Thoracic aorta (tissue), 2 donors: ENCODE measurements at regions not wholly inside any gene's neighbourhood (a gene's known extent, or its start where the extent isn't known, plus 50 kb on each side); places are given as distances from the start of the nearest gene placed in this dataset.

ENCODE experiments used
- ATAC-seq: fragments of 150-250 bp; one replicate; pipeline ENCODE4 v1.8.0; 2017; ENCODE audit warnings: low read depth; ENCODE audit not compliant: insufficient number of reproducible peaks, low FRiP score
- DNase-seq: peaks from one replicate; pipeline ENCODE4 v3.0.0-alpha.2; 2020; ENCODE audit warnings: low spot score
- H3K27ac ChIP-seq, 2 donors: fragments of 200-600 bp; sonication (generic); 1 replicate in 1 of 2; 2 replicates in 1 of 2; pipeline ENCODE4 v1.5.1; 2016; ENCODE audit warnings: mild to moderate bottlenecking in 2 of 2, moderate library complexity in 2 of 2
- H3K27me3 ChIP-seq: fragments of 200-600 bp; sonication (generic); replicated peaks from 2 replicates; pipeline ENCODE4 v1.6.0; 2016; ENCODE audit warnings: mild to moderate bottlenecking; ENCODE audit not compliant: insufficient read depth
- H3K36me3 ChIP-seq: fragments of 200-600 bp; sonication (generic); one replicate; pipeline ENCODE4 v1.5.1; 2016
- H3K4me1 ChIP-seq, 2 donors: fragments of 200-600 bp; sonication (generic); 1 replicate in 1 of 2; 2 replicates in 1 of 2; pipeline versions ENCODE4 v1.5.1 to v1.6.0; 2016; ENCODE audit warnings: low read depth in 2 of 2, mild to moderate bottlenecking in 1 of 2; ENCODE audit not compliant: control insufficient read depth in 1 of 2
- H3K4me3 ChIP-seq: fragments of 200-600 bp; sonication (generic); 2 replicates; pipeline ENCODE4 v1.5.1; 2016; ENCODE audit warnings: mild to moderate bottlenecking
- H3K9me3 ChIP-seq: fragments of 200-600 bp; sonication (generic); 2 replicates; pipeline ENCODE4 v1.5.1; 2016
- CTCF ChIP-seq: fragments of 200-600 bp; sonication (generic); IDR thresholded peaks from one replicate; pipeline ENCODE4 v1.5.1; 2019; ENCODE audit warnings: antibody characterized with exemption

DNA sequence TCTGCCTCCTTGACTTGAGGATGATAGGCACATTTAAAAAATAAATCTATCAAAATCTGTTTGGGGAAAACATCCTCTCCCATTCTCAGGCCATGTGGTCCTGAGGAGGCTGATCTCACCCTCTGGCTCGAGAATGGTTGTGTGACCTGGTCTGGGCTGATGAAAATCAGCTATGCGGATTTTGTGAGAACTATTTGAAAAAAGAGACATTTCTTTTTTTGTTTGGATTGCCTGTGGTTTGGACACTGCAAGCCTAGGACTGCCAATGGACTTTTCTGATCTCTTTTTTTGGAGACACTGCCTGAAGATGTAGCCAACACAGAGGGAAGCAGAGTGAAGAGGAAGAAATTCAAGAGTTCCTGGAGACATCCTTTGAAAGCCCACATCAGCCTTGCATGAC, 145.9 kb downstream of the HS3ST3B1 start:
- no peaks in the 10 kb centered on the region for H3K27me3 ChIP-seq
- ATAC-seq (no peak), DNase-seq (no peak)
- no peak for TF ChIP-seq CTCF
- no peak overlapping the region for H3K4me3 ChIP-seq
- H3K4me1 ChIP-seq, result no peaks in the 10 kb centered on the region
- H3K27ac ChIP-seq, result no peak overlapping the region
- H3K9me3 ChIP-seq, result no peaks in the 10 kb centered on the region
- no peaks in the 10 kb centered on the region for H3K36me3 ChIP-seq

GRCh38 chr17:14444915-14445314, 144.0 kb downstream of the HS3ST3B1 start:
- DNase-seq (no peak), ATAC-seq (no peak)
- H3K27me3 ChIP-seq, result no peaks in the 10 kb centered on the region
- no peaks in the 10 kb centered on the region for H3K9me3 ChIP-seq
- no peaks in the 10 kb centered on the region for H3K4me1 ChIP-seq
- H3K4me3 ChIP-seq, result no peak overlapping the region
- TF ChIP-seq CTCF, result no peak
- H3K36me3 ChIP-seq, result no peaks in the 10 kb centered on the region
- no peak overlapping the region for H3K27ac ChIP-seq

- no peak for ATAC-seq
- TF ChIP-seq CTCF, result no peak
- DNase-seq, result no peak
Measured at GRCh38 chr17:14442798-14443528, 142.1 kb downstream of the HS3ST3B1 start.

DNA sequence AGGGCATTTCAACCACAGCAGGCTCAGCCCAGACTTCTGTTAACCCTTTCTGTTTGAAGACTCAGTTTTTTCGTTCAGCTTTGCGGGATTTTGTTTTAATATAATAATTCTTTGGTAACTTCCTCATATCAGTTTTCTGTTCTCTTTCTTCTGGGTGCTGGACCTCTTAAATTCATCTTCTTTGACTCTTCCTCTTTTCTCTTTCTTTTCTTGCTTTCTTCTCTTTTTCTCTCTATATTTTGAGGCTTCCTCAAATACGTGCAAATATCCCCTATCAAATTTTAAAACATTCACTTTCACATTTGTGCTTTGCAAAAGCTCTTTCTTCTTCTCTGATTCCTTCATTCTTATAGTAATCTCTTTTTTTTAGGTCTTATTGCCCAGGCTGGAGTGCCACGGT, 136.3 kb downstream of the HS3ST3B1 start:
- H3K4me3 ChIP-seq, result no peak overlapping the region
- H3K27ac ChIP-seq, result no peak overlapping the region
- no peak for TF ChIP-seq CTCF
- H3K27me3 ChIP-seq, result no peaks in the 10 kb centered on the region
- DNase-seq (no peak), ATAC-seq (no peak)
- H3K9me3 ChIP-seq, result no peaks in the 10 kb centered on the region
- H3K4me1 ChIP-seq, result no peaks in the 10 kb centered on the region
- no peaks in the 10 kb centered on the region for H3K36me3 ChIP-seq

More at GRCh38 chr17:14442798-14443528, 142.1 kb downstream of the HS3ST3B1 start:
- Histone ChIP-seq H3K27ac (no peak overlapping the region), H3K9me3 (no peaks in the 10 kb centered on the region), H3K36me3 (no peaks in the 10 kb centered on the region), H3K4me1 (no peaks in the 10 kb centered on the region), H3K4me3 (no peak overlapping the region), H3K27me3 (no peaks in the 10 kb centered on the region)

- Histone ChIP-seq H3K4me1 (no peaks in the 10 kb centered on the region), H3K4me3 (no peak overlapping the region)
Measured at GRCh38 chr17:14436266-14436665, 135.4 kb downstream of the HS3ST3B1 start.

More at GRCh38 chr17:14436266-14436665, 135.4 kb downstream of the HS3ST3B1 start:
- DNase-seq (no peak), ATAC-seq (no peak)
- Histone ChIP-seq H3K9me3 (no peaks in the 10 kb centered on the region), H3K27ac (no peak overlapping the region), H3K27me3 (no peaks in the 10 kb centered on the region), H3K36me3 (no peaks in the 10 kb centered on the region)
- TF ChIP-seq CTCF, result no peak
